IPS-18c (cell line): ENCODE measurements at regions not wholly inside any gene's neighbourhood (a gene's known extent, or its start where the extent isn't known, plus 50 kb on each side); places are given as distances from the start of the nearest gene placed in this dataset.

Experiments used
- H3K4me3 ChIP-seq: 2 replicates; pipeline ENCODE4 v1.7.0; 2013; ENCODE audit warnings: low read depth, mild to moderate bottlenecking, low read length, moderate library complexity; ENCODE audit not compliant: insufficient read depth
- H3K9me3 ChIP-seq: one replicate; pipeline ENCODE4 v1.6.1; 2013; ENCODE audit warnings: mild to moderate bottlenecking, low read length, moderate library complexity; ENCODE audit not compliant: control insufficient read depth, insufficient read depth

- Histone ChIP-seq H3K9me3 (no peaks in the 10 kb centered on the region), H3K4me3 (no peak overlapping the region)
Observed at GRCh38 chr7:157061979-157062378, 51.5 kb upstream of the MNX1 start.

DNA sequence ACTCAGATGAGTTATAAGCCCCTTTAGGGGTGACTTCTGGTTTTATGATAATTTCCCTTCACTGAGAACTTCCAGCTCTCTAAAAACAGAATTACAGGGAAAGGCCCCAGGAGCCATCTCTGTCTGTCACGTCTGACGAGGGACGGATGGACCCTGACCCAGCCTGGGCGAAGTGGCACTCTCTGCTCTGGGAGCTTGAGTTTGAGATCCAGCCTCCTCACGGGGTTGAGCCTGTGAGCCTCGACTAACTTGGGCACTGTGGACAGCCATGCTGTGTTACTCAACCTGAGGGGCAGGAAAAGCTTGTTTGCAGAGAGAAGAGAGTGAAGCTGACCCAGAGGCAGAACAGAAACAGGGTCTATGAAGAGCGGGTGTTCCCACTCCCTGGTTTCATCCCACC is 54.6 kb upstream of the MNX1 start:
- Histone ChIP-seq H3K9me3 (no peaks in the 10 kb centered on the region), H3K4me3 (no peak overlapping the region)

GRCh38 chr7:157072361-157072760 is 61.9 kb upstream of the MNX1 start:
- no peak overlapping the region for H3K4me3 ChIP-seq
- H3K9me3 ChIP-seq = no peaks in the 10 kb centered on the region

DNA sequence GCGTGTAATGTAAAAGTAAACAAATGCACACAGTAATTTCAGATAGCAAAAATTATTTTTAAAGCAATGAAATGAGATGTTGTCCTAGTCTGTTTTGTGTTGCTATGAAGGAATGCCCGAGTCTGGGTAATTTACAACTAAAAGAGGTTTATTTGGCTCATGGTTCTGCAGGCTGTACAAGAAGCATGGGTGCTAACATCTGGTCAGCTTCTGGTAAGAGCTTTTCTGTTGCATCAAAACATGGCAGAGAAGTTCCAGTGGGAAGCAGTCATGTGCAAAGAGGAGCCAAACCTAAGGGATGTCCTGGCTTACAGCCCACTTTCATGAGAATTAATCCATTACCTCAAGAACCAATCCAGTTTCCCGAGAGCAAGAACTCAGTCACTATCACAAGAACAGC is 62.9 kb upstream of the MNX1 start:
- no peaks in the 10 kb centered on the region for H3K9me3 ChIP-seq
- no peak overlapping the region for H3K4me3 ChIP-seq

GRCh38 chr7:157073949-157074624 is 63.6 kb upstream of the MNX1 start:
- Histone ChIP-seq H3K9me3 (no peaks in the 10 kb centered on the region), H3K4me3 (no peak overlapping the region)

GRCh38 chr7:157076466-157076865 is 62.3 kb upstream of the UBE3C start:
- no peak overlapping the region for H3K4me3 ChIP-seq
- no peaks in the 10 kb centered on the region for H3K9me3 ChIP-seq

DNA sequence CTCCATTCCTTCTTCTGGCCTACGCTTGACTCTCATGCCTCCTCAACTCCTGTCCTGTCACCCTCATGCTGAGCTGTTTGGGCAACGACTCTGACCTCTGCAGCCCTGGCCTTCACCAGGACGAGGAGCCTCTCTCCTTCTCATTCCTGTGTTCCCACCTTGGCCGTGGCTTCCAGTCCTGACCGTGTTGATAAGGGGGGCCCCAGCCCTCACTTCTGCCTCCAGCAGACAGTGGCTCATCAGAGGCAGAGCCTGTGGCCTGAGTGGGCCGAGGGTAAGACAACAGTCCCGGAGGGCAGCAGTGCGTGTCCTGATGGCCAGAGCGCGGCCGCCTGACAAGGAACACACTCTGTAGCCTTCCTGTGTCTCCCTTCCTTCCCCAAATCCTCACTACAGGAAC is 61.7 kb upstream of the UBE3C start:
- Histone ChIP-seq H3K9me3 (no peaks in the 10 kb centered on the region), H3K4me3 (no peak overlapping the region)

DNA sequence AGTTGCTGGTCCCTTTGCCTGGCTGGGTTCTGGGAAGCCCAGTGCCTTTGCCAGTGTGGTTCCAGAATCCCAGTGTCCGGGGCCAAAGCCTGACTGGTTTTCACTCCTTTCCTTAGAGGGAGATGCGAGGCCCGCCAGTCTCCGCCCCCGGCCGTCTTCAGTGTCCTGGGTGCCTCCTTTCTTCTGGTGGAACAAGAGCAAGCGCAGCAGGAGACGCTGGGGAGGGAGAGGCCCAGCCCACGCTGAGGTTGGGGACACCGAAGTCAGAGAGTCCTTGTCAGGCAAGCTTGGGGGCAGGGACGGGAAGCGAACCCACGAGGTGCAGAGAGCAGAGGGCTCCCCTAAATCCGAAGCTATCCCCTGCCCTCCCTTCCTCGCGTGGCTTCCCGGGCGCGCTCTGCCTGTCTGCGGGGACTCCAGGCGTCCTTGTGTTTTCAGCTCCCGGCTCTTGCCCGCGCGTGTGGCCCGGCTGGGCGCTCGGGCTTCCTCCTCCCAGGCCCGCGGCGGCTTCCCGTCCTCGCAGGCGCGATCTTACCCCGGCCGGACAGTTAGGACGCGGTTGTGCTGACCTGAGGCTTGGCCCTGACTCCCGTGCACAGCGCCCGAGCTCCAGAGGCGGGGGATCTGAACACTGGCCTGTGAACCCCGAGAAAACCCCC is 60.6 kb upstream of the UBE3C start:
- Histone ChIP-seq H3K9me3 (peaks cover 5% of the 10 kb centered on the region), H3K4me3 (peak overlapping the region; percentile 25)

GRCh38 chr7:157079116-157079515 is 59.6 kb upstream of the UBE3C start:
- H3K4me3 ChIP-seq = no peak overlapping the region

DNA sequence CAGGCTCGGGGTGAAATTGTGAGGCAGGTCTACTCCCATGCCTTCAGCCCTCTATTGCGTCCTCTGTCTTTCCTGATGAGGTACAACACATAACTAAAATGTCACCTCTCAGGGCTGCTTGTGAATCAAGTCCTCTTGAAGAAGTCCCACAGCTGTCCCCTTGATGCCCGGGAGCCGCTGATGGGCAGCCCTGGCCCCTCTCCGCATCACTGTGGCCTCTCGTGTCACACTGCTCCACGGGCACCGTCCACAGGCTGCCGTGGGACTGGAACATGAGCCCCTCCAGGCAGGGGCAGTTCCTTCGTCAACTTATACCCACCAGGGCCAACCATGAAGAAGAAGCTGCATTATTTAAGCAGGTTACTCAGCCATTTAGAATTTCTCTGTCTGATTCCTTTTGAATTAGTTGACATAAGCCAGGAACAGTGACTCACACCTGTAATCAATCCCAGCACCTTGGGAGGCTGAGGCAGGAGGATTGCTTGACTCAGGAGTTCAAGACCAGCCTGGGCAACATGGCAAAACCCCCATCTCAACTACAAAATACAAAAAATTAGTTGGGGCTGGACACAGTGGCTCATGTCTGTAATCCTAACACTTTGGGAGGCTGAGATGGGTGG is 58.5 kb upstream of the UBE3C start:
- Histone ChIP-seq H3K4me3 (no peak overlapping the region), H3K9me3 (peaks cover 12% of the 10 kb centered on the region)

More at GRCh38 chr7:157079116-157079515, 59.6 kb upstream of the UBE3C start:
- peaks cover 8% of the 10 kb centered on the region for H3K9me3 ChIP-seq

DNA sequence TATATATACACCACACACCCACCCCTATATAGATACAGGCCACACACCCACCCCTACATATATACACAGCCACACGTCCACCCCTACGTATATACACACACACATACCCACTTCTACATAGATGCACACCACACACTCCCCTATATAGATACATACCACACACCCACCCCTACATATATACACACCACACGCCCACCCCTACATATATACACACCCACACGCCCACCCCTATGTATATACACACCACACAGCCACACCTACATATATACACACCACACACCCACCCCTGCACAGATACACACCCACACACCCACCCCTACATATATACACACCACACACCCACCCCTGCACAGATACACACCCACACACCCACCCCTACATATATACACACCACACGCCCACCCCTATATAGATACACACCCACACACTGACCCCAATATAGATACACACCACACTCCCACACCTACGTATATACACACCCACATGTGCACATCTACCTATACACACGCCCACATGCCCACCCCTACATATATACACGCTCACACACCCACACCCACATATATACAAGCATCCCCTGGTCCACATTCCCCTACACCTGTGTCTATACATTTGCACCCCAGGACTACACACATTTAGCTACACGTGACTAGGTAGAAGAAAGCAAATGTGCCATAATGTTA is 52.1 kb upstream of the UBE3C start:
- Histone ChIP-seq H3K4me3 (no peak overlapping the region), H3K9me3 (peaks cover 12% of the 10 kb centered on the region)

GRCh38 chr7:157087646-157088045 is 51.1 kb upstream of the UBE3C start:
- Histone ChIP-seq H3K4me3 (no peak overlapping the region), H3K9me3 (peaks cover 10% of the 10 kb centered on the region)

- H3K4me3 ChIP-seq = no peak overlapping the region
- H3K9me3 ChIP-seq = peaks cover 9% of the 10 kb centered on the region
Observed at GRCh38 chr7:157088136-157088535, 50.6 kb upstream of the UBE3C start.
